H1 (cell line): ENCODE measurements at regions not wholly inside any gene's neighbourhood (a gene's known extent, or its start where the extent isn't known, plus 50 kb on each side); places are given as distances from the start of the nearest gene placed in this dataset.

Source experiments
- CHD2 ChIP-seq: IDR thresholded peaks from 2 replicates; pipeline ENCODE4 v1.6.1; 2012; ENCODE audit warnings: low read length, improper control_type of control experiment
- EZH2 ChIP-seq: fragments of 200-600 bp; sonication (generic); IDR thresholded peaks from 2 replicates; pipeline ENCODE4 v1.7.1; 2012; ENCODE audit warnings: low read depth, mild to moderate bottlenecking, moderate library complexity, low read length, inconsistent platforms; ENCODE audit not compliant: severe bottlenecking
- GABPA ChIP-seq: IDR thresholded peaks from 2 replicates; pipeline ENCODE4 v1.6.1; 2011; ENCODE audit warnings: mild to moderate bottlenecking, low read length, moderate library complexity, borderline replicate concordance; ENCODE audit not compliant: insufficient read depth
- POLR2A ChIP-seq, 2 experiments: IDR thresholded peaks; 1 replicate in 1 of 2; 2 replicates in 1 of 2; pipeline ENCODE4 v1.6.1; 2011; ENCODE audit warnings: low read depth in 2 of 2, low read length in 2 of 2, mild to moderate bottlenecking in 2 of 2; ENCODE audit errors: control extremely low read depth in 1 of 2
- RFX5 ChIP-seq: IDR thresholded peaks from 2 replicates; pipeline ENCODE4 v1.6.1; 2011; ENCODE audit warnings: low read depth, low read length, improper control_type of control experiment, borderline replicate concordance
- SP1 ChIP-seq: IDR thresholded peaks from 2 replicates; pipeline ENCODE4 v1.6.1; 2011; ENCODE audit warnings: low read depth, low read length
- TBP ChIP-seq: IDR thresholded peaks from 2 replicates; pipeline ENCODE4 v1.6.1; 2011; ENCODE audit warnings: low read depth, low read length, improper control_type of control experiment
- TF ChIP-seq, protein P1 (sequence below): IDR thresholded peaks from 2 replicates; pipeline ENCODE4 v1.6.1; 2011; ENCODE audit warnings: low read depth, mild to moderate bottlenecking, low read length; ENCODE audit not compliant: insufficient read depth
- TF ChIP-seq, protein P2 (sequence below), 3 experiments: IDR thresholded peaks; 1 replicate in 2 of 3; 2 replicates in 1 of 3; pipeline versions ENCODE4 v1.5.1 to v1.6.1; 2011; ENCODE audit warnings: low read length in 3 of 3, mild to moderate bottlenecking in 3 of 3, inconsistent platforms in 2 of 3, low read depth in 1 of 3, moderate library complexity in 1 of 3; ENCODE audit not compliant: insufficient read depth in 1 of 3; ENCODE audit errors: control extremely low read depth in 1 of 3

DNA sequence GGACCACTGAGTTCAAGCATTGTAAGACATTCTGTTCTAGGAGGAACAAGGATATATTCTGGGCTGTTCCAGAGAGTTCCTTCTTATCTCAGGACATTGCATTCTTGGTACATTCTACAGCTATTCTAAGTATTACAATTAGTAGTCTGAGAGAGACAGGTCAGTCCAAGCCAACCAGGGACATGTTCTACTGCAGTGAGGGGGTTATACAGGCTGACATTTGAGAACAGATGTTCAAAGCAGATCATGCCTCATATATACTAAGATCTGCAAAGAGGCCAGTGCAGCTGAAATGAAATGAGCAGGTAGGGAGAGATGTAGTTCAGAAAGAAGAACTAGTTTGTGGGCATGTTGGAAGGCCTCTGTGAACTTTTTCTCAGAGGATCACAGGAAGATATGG is 142.0 kb downstream of the CENPC start:
- TF ChIP-seq, protein P1, sequence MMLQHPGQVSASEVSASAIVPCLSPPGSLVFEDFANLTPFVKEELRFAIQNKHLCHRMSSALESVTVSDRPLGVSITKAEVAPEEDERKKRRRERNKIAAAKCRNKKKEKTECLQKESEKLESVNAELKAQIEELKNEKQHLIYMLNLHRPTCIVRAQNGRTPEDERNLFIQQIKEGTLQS: no peak
- TF ChIP-seq, protein P2, sequence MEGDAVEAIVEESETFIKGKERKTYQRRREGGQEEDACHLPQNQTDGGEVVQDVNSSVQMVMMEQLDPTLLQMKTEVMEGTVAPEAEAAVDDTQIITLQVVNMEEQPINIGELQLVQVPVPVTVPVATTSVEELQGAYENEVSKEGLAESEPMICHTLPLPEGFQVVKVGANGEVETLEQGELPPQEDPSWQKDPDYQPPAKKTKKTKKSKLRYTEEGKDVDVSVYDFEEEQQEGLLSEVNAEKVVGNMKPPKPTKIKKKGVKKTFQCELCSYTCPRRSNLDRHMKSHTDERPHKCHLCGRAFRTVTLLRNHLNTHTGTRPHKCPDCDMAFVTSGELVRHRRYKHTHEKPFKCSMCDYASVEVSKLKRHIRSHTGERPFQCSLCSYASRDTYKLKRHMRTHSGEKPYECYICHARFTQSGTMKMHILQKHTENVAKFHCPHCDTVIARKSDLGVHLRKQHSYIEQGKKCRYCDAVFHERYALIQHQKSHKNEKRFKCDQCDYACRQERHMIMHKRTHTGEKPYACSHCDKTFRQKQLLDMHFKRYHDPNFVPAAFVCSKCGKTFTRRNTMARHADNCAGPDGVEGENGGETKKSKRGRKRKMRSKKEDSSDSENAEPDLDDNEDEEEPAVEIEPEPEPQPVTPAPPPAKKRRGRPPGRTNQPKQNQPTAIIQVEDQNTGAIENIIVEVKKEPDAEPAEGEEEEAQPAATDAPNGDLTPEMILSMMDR (IDR thresholded peaks at IDR 0.05; ENCODE audit: control extremely low read depth in 1 of 3, insufficient read depth in 1 of 3, low read depth in 1 of 3, low read length in 3 of 3): no peak
- TF ChIP-seq TBP (no peak), SP1 (no peak), EZH2 (no peak), POLR2A (IDR thresholded peaks at IDR 0.05; ENCODE audit: control extremely low read depth in 1 of 2, low read depth in 2 of 2, low read length in 2 of 2) (no peak), RFX5 (no peak), GABPA (no peak), CHD2 (no peak)
